Mesendoderm (in vitro differentiated cells): ENCODE measurements at regions not wholly inside any gene's neighbourhood (a gene's known extent, or its start where the extent isn't known, plus 50 kb on each side); places are given as distances from the start of the nearest gene placed in this dataset.
"Not testable (repeated sequence)": the region's sequence is repeated elsewhere in the genome, so short reads cannot be mapped to it uniquely, and the experiment has no call there.

ENCODE experiments used
- DNase-seq: peaks from one replicate; pipeline ENCODE4 v3.0.0; 2013
- H2AK5ac ChIP-seq: 2 replicates; pipeline ENCODE4 v1.6.1; 2013; ENCODE audit warnings: low read length, inconsistent platforms
- H2BK120ac ChIP-seq: 2 replicates; pipeline ENCODE4 v1.6.1; 2013; ENCODE audit warnings: low read depth, mild to moderate bottlenecking, low read length, moderate library complexity, mixed read lengths
- H2BK15ac ChIP-seq: replicated peaks from 2 replicates; pipeline ENCODE4 v1.6.1; 2013; ENCODE audit warnings: low read depth, mild to moderate bottlenecking, moderate library complexity
- H2BK5ac ChIP-seq: 2 replicates; pipeline ENCODE4 v1.6.1; 2013; ENCODE audit warnings: low read length, inconsistent platforms
- H3K18ac ChIP-seq: 2 replicates; pipeline ENCODE4 v1.6.1; 2013; ENCODE audit warnings: mild to moderate bottlenecking, low read length, mixed read lengths
- H3K23ac ChIP-seq: one replicate; pipeline ENCODE4 v1.6.1; 2013; ENCODE audit warnings: low read length
- H3K27ac ChIP-seq: 2 replicates; pipeline ENCODE4 v1.5.1; 2013; ENCODE audit warnings: low read depth, mild to moderate bottlenecking, inconsistent platforms, low read length, moderate library complexity
- H3K27me3 ChIP-seq: 2 replicates; pipeline ENCODE4 v1.6.1; 2013; ENCODE audit warnings: low read length, control low read depth, mild to moderate bottlenecking, inconsistent platforms; ENCODE audit not compliant: insufficient read depth, poor library complexity
- H3K36me3 ChIP-seq: 2 replicates; pipeline ENCODE4 v1.6.1; 2013; ENCODE audit warnings: low read length, inconsistent platforms; ENCODE audit not compliant: control insufficient read depth, insufficient read depth
- H3K4ac ChIP-seq: one replicate; pipeline ENCODE4 v1.6.1; 2013; ENCODE audit warnings: low read depth, mild to moderate bottlenecking, low read length, moderate library complexity
- H3K4me1 ChIP-seq: 2 replicates; pipeline ENCODE4 v1.6.1; 2013; ENCODE audit warnings: low read depth, low read length, inconsistent platforms; ENCODE audit not compliant: control insufficient read depth
- H3K4me2 ChIP-seq: 2 replicates; pipeline ENCODE4 v1.6.1; 2013; ENCODE audit warnings: low read length
- H3K4me3 ChIP-seq: 2 replicates; pipeline ENCODE4 v1.5.1; 2013; ENCODE audit warnings: mild to moderate bottlenecking, low read length
- H3K56ac ChIP-seq: one replicate; pipeline ENCODE4 v1.6.1; 2013; ENCODE audit warnings: low read length
- H3K79me1 ChIP-seq: 2 replicates; pipeline ENCODE4 v1.6.1; 2013; ENCODE audit warnings: low read length, inconsistent platforms
- H3K79me2 ChIP-seq: 2 replicates; pipeline ENCODE4 v1.6.1; 2013; ENCODE audit warnings: mild to moderate bottlenecking, low read length; ENCODE audit not compliant: control insufficient read depth, insufficient read depth
- H3K9ac ChIP-seq: 2 replicates; pipeline ENCODE4 v1.6.1; 2013; ENCODE audit warnings: low read length, inconsistent platforms
- H4K5ac ChIP-seq: one replicate; pipeline ENCODE4 v1.6.1; 2013; ENCODE audit warnings: low read length
- H4K8ac ChIP-seq: one replicate; pipeline ENCODE4 v1.6.1; 2013; ENCODE audit warnings: low read depth, mild to moderate bottlenecking, control low read depth, low read length, moderate library complexity
- WGBS: extraction: QIAGEN DNeasy Blood & Tissue Kit; methylation state at CpG from one replicate; pipeline ENCODE4 v1.1.7; 2013; ENCODE audit warnings: low lambda C conversion rate, missing lambda C conversion rate; ENCODE audit not compliant: insufficient coverage; ENCODE audit errors: extremely low coverage; 5-methylcytosine and 5-hydroxymethylcytosine counted together

DNA sequence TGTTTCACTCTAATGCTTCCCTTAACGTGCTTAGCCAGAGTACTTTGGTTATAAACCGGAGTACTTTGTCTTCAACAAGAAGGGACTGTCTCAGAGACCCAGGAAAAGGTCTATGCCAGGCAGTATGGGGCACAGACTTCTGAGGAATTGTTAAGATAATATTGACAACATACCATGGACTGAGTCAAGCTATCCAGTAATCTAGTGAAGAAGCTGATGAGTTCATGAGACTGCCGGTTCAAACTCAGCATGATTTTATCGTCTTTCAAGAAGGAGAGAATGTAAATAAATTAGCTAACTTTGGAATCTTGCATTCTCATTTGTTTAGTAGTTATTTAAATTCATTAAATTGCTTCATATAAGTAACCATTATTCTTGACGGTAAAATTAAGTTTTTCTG, 546.1 kb downstream of the PPP4R3C start:
- no peak overlapping the region for H3K4ac ChIP-seq
- H3K4me1 ChIP-seq: no peaks in the 10 kb centered on the region
- H3K27ac ChIP-seq: no peak overlapping the region
- H2AK5ac ChIP-seq: no peak overlapping the region
- no peak overlapping the region for H3K18ac ChIP-seq
- H3K36me3 ChIP-seq: no peaks in the 10 kb centered on the region
- no CpG with 5 or more reads among the region's 5 CpGs for WGBS
- H3K79me1 ChIP-seq: no peaks in the 10 kb centered on the region
- H3K4me3 ChIP-seq: no peak overlapping the region
- no peaks in the 10 kb centered on the region for H3K79me2 ChIP-seq
- H2BK15ac ChIP-seq: no peak overlapping the region
- no peak overlapping the region for H3K9ac ChIP-seq
- no peaks in the 10 kb centered on the region for H3K27me3 ChIP-seq
- H4K8ac ChIP-seq: no peak overlapping the region
- H2BK5ac ChIP-seq: no peak overlapping the region
- H3K56ac ChIP-seq: no peak overlapping the region
- no peak for DNase-seq
- no peak overlapping the region for H3K4me2 ChIP-seq
- no peak overlapping the region for H4K5ac ChIP-seq
- H3K23ac ChIP-seq: no peak overlapping the region
- no peak overlapping the region for H2BK120ac ChIP-seq

DNA sequence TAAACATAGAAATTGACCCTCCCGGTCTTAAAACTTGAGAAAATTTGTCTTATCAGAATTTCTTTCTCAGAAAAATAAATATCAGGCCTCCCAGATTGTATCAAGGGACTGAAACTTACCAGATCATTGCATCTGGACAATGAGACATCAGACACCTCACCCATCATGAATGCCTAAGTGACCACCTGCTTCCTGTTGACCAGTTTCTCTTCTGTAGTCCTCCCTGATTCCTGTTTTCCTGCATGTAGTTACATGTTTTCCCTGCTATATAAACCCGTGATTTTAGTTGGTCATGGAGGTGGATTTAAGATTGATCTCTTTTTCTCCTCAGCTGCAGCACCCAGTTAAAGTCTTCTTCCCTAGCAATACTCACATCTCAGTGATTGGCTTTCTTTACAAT, 548.1 kb downstream of the PPP4R3C start:
- H3K4me2 ChIP-seq: no peak overlapping the region
- no peak overlapping the region for H4K8ac ChIP-seq
- H3K79me1 ChIP-seq: no peaks in the 10 kb centered on the region
- no peaks in the 10 kb centered on the region for H3K36me3 ChIP-seq
- no peak overlapping the region for H2BK120ac ChIP-seq
- H3K23ac ChIP-seq: no peak overlapping the region
- H3K4ac ChIP-seq: no peak overlapping the region
- no peak overlapping the region for H3K18ac ChIP-seq
- no peaks in the 10 kb centered on the region for H3K4me1 ChIP-seq
- H3K79me2 ChIP-seq: no peaks in the 10 kb centered on the region
- H3K9ac ChIP-seq: no peak overlapping the region
- no peak overlapping the region for H3K27ac ChIP-seq
- no peaks in the 10 kb centered on the region for H3K27me3 ChIP-seq
- H2BK5ac ChIP-seq: no peak overlapping the region
- H2AK5ac ChIP-seq: no peak overlapping the region
- no peak for DNase-seq
- H3K4me3 ChIP-seq: no peak overlapping the region
- H3K56ac ChIP-seq: no peak overlapping the region
- H4K5ac ChIP-seq: no peak overlapping the region
- WGBS: no CpG with 5 or more reads among the region's 2 CpGs
- H2BK15ac ChIP-seq: no peak overlapping the region

DNA sequence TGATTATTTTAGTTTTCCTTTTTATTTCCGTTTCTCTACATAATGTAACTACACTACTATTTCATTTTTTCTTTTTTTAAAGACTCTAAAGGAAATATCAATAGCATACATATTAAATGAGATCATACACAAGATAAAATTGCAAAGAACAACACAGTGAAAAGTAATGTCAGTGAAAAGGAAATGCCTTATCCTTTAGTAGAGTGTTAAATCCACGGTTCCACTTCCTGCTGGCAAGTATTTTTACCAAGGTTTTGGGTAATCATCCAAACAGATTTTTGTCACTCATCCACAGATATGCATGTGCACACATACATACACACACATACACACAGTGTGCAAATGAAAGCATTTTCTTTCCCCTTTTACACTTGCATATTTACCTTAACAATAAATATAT, 548.9 kb downstream of the PPP4R3C start:
- Histone ChIP-seq H3K79me2 (no peaks in the 10 kb centered on the region), H2AK5ac (no peak overlapping the region), H3K79me1 (no peaks in the 10 kb centered on the region), H3K27me3 (no peaks in the 10 kb centered on the region), H3K4ac (no peak overlapping the region), H3K27ac (no peak overlapping the region), H2BK5ac (no peak overlapping the region), H3K9ac (no peak overlapping the region), H3K4me1 (no peaks in the 10 kb centered on the region), H3K56ac (no peak overlapping the region), H2BK120ac (no peak overlapping the region), H3K4me2 (no peak overlapping the region), H3K18ac (no peak overlapping the region), H3K23ac (no peak overlapping the region), H4K8ac (no peak overlapping the region), H2BK15ac (no peak overlapping the region), H3K36me3 (no peaks in the 10 kb centered on the region), H3K4me3 (no peak overlapping the region), H4K5ac (no peak overlapping the region)
- DNase-seq: no peak
- WGBS: no CpG with 5 or more reads among the region's 2 CpGs

DNA sequence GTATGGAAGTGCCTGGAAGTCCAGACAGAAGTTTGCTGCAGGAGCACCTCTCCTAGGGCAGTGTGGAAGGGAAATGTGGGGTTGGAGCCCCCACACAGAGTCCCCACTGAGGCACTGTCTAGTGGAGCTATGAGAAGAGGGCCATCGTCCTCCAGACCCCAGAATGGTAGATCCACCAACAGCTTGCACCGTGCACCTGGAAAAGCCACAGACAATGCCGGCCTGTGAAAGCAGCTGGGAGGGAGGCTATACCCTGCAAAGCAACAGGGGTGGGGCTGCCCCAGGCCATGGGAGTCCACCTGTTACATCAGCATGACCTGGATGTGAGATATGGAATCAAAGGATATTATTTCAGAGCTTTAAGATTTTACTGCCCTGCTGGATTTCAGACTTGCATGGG, 551.4 kb downstream of the PPP4R3C start:
- not testable (repeated sequence) for H4K8ac ChIP-seq, H3K36me3 ChIP-seq, H3K4me3 ChIP-seq, H2BK5ac ChIP-seq, H3K4me1 ChIP-seq, H3K79me1 ChIP-seq, H2AK5ac ChIP-seq, H3K27me3 ChIP-seq, H4K5ac ChIP-seq, H3K4me2 ChIP-seq, H2BK15ac ChIP-seq, DNase-seq, H3K4ac ChIP-seq, H3K9ac ChIP-seq, H3K27ac ChIP-seq, H2BK120ac ChIP-seq, H3K56ac ChIP-seq, H3K18ac ChIP-seq, H3K23ac ChIP-seq, H3K79me2 ChIP-seq
- no CpG with 5 or more reads among the region's 3 CpGs for WGBS

DNA sequence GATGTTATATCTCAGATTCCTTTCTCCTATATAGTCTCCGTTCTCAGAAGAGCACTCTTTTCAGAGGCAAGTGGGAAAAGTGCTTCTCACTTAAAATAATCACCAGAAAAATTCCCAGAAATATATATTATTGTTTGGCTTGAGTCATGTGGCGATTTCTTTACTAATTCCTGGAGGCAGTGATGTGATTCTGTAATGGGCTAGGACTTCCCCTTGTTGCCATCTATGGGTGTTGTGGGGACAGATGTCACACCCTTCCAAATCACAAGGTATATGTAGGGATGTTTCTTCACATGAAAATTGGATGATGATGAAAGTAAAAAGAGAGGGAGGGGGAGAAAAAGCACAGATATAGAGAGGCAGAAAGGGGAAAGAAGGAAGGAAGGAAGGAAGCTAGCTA, 553.4 kb downstream of the PPP4R3C start:
- no peak overlapping the region for H4K8ac ChIP-seq
- H3K4ac ChIP-seq: no peak overlapping the region
- no peak overlapping the region for H4K5ac ChIP-seq
- H3K27me3 ChIP-seq: no peaks in the 10 kb centered on the region
- H2BK5ac ChIP-seq: no peak overlapping the region
- H3K4me1 ChIP-seq: no peaks in the 10 kb centered on the region
- H3K18ac ChIP-seq: no peak overlapping the region
- no peak overlapping the region for H3K23ac ChIP-seq
- WGBS: no CpG with 5 or more reads among the region's 2 CpGs
- H3K36me3 ChIP-seq: no peaks in the 10 kb centered on the region
- H2BK15ac ChIP-seq: no peak overlapping the region
- H3K79me1 ChIP-seq: no peaks in the 10 kb centered on the region
- no peak overlapping the region for H3K4me2 ChIP-seq
- no peak overlapping the region for H3K4me3 ChIP-seq
- no peak overlapping the region for H2AK5ac ChIP-seq
- no peak overlapping the region for H3K56ac ChIP-seq
- H2BK120ac ChIP-seq: no peak overlapping the region
- no peak overlapping the region for H3K9ac ChIP-seq
- no peak for DNase-seq
- H3K27ac ChIP-seq: no peak overlapping the region
- no peaks in the 10 kb centered on the region for H3K79me2 ChIP-seq

DNA sequence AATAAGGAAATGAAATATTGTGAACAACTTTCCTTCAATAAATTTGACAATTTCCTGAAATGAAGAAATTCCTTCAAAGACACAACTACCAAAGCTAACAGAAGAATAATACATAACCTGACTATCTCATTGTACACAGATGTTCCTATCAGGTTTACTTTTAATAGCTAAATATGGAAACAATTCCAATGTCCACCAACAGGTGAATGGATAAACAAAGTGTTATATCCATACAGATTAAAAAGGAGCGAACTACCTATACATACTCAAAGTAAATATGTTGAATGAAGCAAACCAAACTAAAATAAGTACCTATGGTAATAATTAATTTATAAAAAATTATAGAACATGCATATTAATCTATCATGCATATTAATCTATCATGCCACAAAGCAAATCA, 554.9 kb downstream of the PPP4R3C start:
- no peak overlapping the region for H3K18ac ChIP-seq
- H3K4me1 ChIP-seq: no peaks in the 10 kb centered on the region
- no CpG with 5 or more reads among the region's 1 CpG for WGBS
- H3K4me2 ChIP-seq: no peak overlapping the region
- no peak overlapping the region for H2BK5ac ChIP-seq
- H3K4ac ChIP-seq: no peak overlapping the region
- DNase-seq: no peak
- no peak overlapping the region for H4K5ac ChIP-seq
- H4K8ac ChIP-seq: no peak overlapping the region
- H3K9ac ChIP-seq: no peak overlapping the region
- no peaks in the 10 kb centered on the region for H3K79me2 ChIP-seq
- H3K36me3 ChIP-seq: no peaks in the 10 kb centered on the region
- H2AK5ac ChIP-seq: no peak overlapping the region
- H3K4me3 ChIP-seq: no peak overlapping the region
- no peaks in the 10 kb centered on the region for H3K27me3 ChIP-seq
- no peak overlapping the region for H2BK120ac ChIP-seq
- H3K23ac ChIP-seq: no peak overlapping the region
- H2BK15ac ChIP-seq: no peak overlapping the region
- no peak overlapping the region for H3K27ac ChIP-seq
- no peaks in the 10 kb centered on the region for H3K79me1 ChIP-seq
- no peak overlapping the region for H3K56ac ChIP-seq
